SK-N-SH (cell line): ENCODE measurements at regions not wholly inside any gene's neighbourhood (a gene's known extent, or its start where the extent isn't known, plus 50 kb on each side); places are given as distances from the start of the nearest gene placed in this dataset.

Experiments
- CTCF ChIA-PET: fragments of 300-600, 350-600 bp; formaldehyde crosslinking; extraction: SDS; loops from one replicate; lab custom pipeline; 2021; lab: Yijun Ruan, JAX
- POLR2A ChIA-PET: fragments of 350-600 bp; sonication (Branson Sonifier 250); formaldehyde crosslinking; extraction: SDS; loops from one replicate; lab custom pipeline; 2020; ENCODE audit warnings: antibody characterized with exemption, inconsistent platforms; lab: Yijun Ruan, JAX
- DNase-seq: peaks from one replicate; pipeline ENCODE4 v3.0.0; 2012
- H2AFZ ChIP-seq: fragments of 200-600 bp; sonication (generic); 2 replicates; pipeline ENCODE4 v1.8.1; 2016; ENCODE audit warnings: antibody characterized with exemption, mild to moderate bottlenecking, low read depth
- H3F3A ChIP-seq: fragments of 200-600 bp; sonication (generic); replicated peaks from 2 replicates; pipeline ENCODE3; 2016; ENCODE audit warnings: antibody characterized with exemption, mild to moderate bottlenecking; ENCODE audit not compliant: insufficient read depth
- H3K27ac ChIP-seq, 2 experiments: fragments of 200-500 bp in 1 of 2; fragments of 200-600 bp in 1 of 2; sonication (Bioruptor generic) in 1 of 2; sonication (generic), shearing (Covaris generic) in 1 of 2; 2 replicates each; pipeline versions ENCODE4 v1.5.1 to v1.6.1; 2014 to 2016; ENCODE audit warnings: low read depth in 2 of 2, inconsistent platforms in 1 of 2, low read length in 1 of 2, mild to moderate bottlenecking in 1 of 2, mixed read lengths in 1 of 2
- H3K27me3 ChIP-seq: fragments of 200-600 bp; sonication (generic), shearing (Covaris generic); 2 replicates; pipeline ENCODE4 v1.6.1; 2016; ENCODE audit warnings: mixed run types; ENCODE audit not compliant: insufficient read depth
- H3K36me3 ChIP-seq, 2 experiments: fragments of 200-500 bp in 1 of 2; fragments of 200-600 bp in 1 of 2; sonication (Bioruptor generic) in 1 of 2; sonication (generic) in 1 of 2; replicated peaks in 1 of 2; 2 replicates each; pipeline versions ENCODE3 to v1.5.1; 2014 to 2016; ENCODE audit warnings: low read length in 1 of 2, mild to moderate bottlenecking in 1 of 2; ENCODE audit not compliant: insufficient read depth in 2 of 2, control insufficient read depth in 1 of 2
- H3K4me1 ChIP-seq, 2 experiments: fragments of 200-500 bp in 1 of 2; fragments of 200-600 bp in 1 of 2; sonication (Bioruptor generic) in 1 of 2; sonication (generic), shearing (Covaris generic) in 1 of 2; 2 replicates each; pipeline versions ENCODE4 v1.5.1 to v1.6.1; 2014 to 2016; ENCODE audit warnings: low read depth in 1 of 2, low read length in 1 of 2, mixed run types in 1 of 2; ENCODE audit not compliant: insufficient read depth in 2 of 2, control insufficient read depth in 1 of 2
- H3K4me2 ChIP-seq: fragments of 200-600 bp; sonication (generic), shearing (Covaris generic); 2 replicates; pipeline ENCODE4 v1.6.1; 2017; ENCODE audit warnings: mixed run types
- H3K4me3 ChIP-seq, 2 experiments: fragments of 200-500 bp in 1 of 2; fragments of 200-600 bp in 1 of 2; sonication (Bioruptor generic) in 1 of 2; sonication (generic), shearing (Covaris generic) in 1 of 2; 2 replicates each; pipeline versions ENCODE4 v1.5.1 to v1.8.1; 2014 to 2016; ENCODE audit warnings: low read depth in 2 of 2, inconsistent platforms in 1 of 2, low read length in 1 of 2, mild to moderate bottlenecking in 1 of 2, mixed read lengths in 1 of 2, moderate library complexity in 1 of 2
- H3K79me2 ChIP-seq: fragments of 200-600 bp; sonication (generic); 2 replicates; pipeline ENCODE4 v1.8.1; 2017; ENCODE audit warnings: mild to moderate bottlenecking; ENCODE audit not compliant: insufficient read depth
- H3K9ac ChIP-seq: fragments of 200-600 bp; sonication (generic); 2 replicates; pipeline ENCODE4 v1.6.1; 2017; ENCODE audit warnings: mixed run types
- H3K9me2 ChIP-seq: fragments of 200-600 bp; sonication (generic); 2 replicates; pipeline ENCODE4 v1.6.1; 2017; ENCODE audit warnings: mixed run types
- H3K9me3 ChIP-seq: fragments of 200-600 bp; sonication (generic); 2 replicates; pipeline ENCODE4 v1.6.1; 2017; ENCODE audit warnings: mixed run types, mild to moderate bottlenecking, moderate library complexity
- H4K20me1 ChIP-seq: fragments of 200-600 bp; sonication (generic); 2 replicates; pipeline ENCODE4 v1.6.1; 2017; ENCODE audit warnings: mild to moderate bottlenecking, mixed run types; ENCODE audit not compliant: insufficient read depth
- FOXM1 ChIP-seq: IDR thresholded peaks from 2 replicates; pipeline ENCODE4 v1.4.0; 2012; ENCODE audit warnings: low read depth, mild to moderate bottlenecking
- GABPA ChIP-seq: IDR thresholded peaks from 2 replicates; pipeline ENCODE4 v1.4.0; 2012; ENCODE audit warnings: low read depth, mild to moderate bottlenecking
- GATA2 ChIP-seq: sonication (generic); formaldehyde crosslinking; IDR thresholded peaks from 2 replicates; pipeline ENCODE4 v1.5.0; 2020; ENCODE audit warnings: mild to moderate bottlenecking, missing genetic modification reagents
- MEF2A ChIP-seq: IDR thresholded peaks from 2 replicates; pipeline ENCODE4 v1.4.0; 2012; ENCODE audit warnings: low read depth, borderline replicate concordance
- TAF1 ChIP-seq: IDR thresholded peaks from 2 replicates; pipeline ENCODE4 v1.6.1; 2012; ENCODE audit warnings: low read depth, mild to moderate bottlenecking, low read length, moderate library complexity, borderline replicate concordance
- USF1 ChIP-seq: IDR thresholded peaks from 2 replicates; pipeline ENCODE4 v1.4.0; 2012; ENCODE audit warnings: low read depth, borderline replicate concordance
- YY1 ChIP-seq: IDR thresholded peaks from 2 replicates; pipeline ENCODE4 v1.4.0; 2012; ENCODE audit warnings: low read depth, mild to moderate bottlenecking
- WGBS: methylation state at CpG from one replicate; pipeline ENCODE4 v1.1.6; 2017; ENCODE audit warnings: low lambda C conversion rate; 5-methylcytosine and 5-hydroxymethylcytosine counted together
- TF ChIP-seq, protein P1 (sequence below): IDR thresholded peaks from 2 replicates; pipeline ENCODE4 v1.4.0; 2012; ENCODE audit warnings: low read depth
- TF ChIP-seq, protein P2 (sequence below): fragments of 200-600 bp; sonication (generic); IDR thresholded peaks from 2 replicates; pipeline ENCODE4 v1.6.1; 2017; ENCODE audit warnings: antibody characterized with exemption, mild to moderate bottlenecking, moderate library complexity

- Histone ChIP-seq H3K9ac (no peak overlapping the region), H3K79me2 (no peaks in the 10 kb centered on the region), H3K4me1 (peaks cover 25 to 32% of the 10 kb centered on the region in 2 experiments; a peak in 3 of 4 replicates), H3F3A (no peaks in the 10 kb centered on the region), H3K27ac (no peak overlapping the region), H3K4me3 (no peak overlapping the region), H3K4me2 (no peak overlapping the region), H3K9me2 (no peaks in the 10 kb centered on the region), H3K36me3 (no peaks in the 10 kb centered on the region), H4K20me1 (no peaks in the 10 kb centered on the region), H3K9me3 (no peaks in the 10 kb centered on the region), H2AFZ (no peak overlapping the region), H3K27me3 (no peaks in the 10 kb centered on the region)
- ChIA-PET POLR2A (no interaction called here), CTCF (no interaction called here)
- WGBS: 83% methylated on average over 8 of the region's 8 CpGs
- TF ChIP-seq, protein P1, sequence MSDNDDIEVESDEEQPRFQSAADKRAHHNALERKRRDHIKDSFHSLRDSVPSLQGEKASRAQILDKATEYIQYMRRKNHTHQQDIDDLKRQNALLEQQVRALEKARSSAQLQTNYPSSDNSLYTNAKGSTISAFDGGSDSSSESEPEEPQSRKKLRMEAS: no peak
- TF ChIP-seq FOXM1: no peak
- TF ChIP-seq, protein P2, sequence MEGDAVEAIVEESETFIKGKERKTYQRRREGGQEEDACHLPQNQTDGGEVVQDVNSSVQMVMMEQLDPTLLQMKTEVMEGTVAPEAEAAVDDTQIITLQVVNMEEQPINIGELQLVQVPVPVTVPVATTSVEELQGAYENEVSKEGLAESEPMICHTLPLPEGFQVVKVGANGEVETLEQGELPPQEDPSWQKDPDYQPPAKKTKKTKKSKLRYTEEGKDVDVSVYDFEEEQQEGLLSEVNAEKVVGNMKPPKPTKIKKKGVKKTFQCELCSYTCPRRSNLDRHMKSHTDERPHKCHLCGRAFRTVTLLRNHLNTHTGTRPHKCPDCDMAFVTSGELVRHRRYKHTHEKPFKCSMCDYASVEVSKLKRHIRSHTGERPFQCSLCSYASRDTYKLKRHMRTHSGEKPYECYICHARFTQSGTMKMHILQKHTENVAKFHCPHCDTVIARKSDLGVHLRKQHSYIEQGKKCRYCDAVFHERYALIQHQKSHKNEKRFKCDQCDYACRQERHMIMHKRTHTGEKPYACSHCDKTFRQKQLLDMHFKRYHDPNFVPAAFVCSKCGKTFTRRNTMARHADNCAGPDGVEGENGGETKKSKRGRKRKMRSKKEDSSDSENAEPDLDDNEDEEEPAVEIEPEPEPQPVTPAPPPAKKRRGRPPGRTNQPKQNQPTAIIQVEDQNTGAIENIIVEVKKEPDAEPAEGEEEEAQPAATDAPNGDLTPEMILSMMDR: no peak
- no peak for DNase-seq
Measured at GRCh38 chr18:10063489-10063888, 149.7 kb downstream of the VAPA start.

- no peaks in the 10 kb centered on the region for H3K9me3 ChIP-seq
- no peak overlapping the region for H3K4me2 ChIP-seq
- no peaks in the 10 kb centered on the region for H3F3A ChIP-seq
- no peaks in the 10 kb centered on the region for H3K79me2 ChIP-seq
- no peak overlapping the region for H2AFZ ChIP-seq
- H3K9me2 ChIP-seq: no peaks in the 10 kb centered on the region
- no peak overlapping the region for H3K9ac ChIP-seq
- TF ChIP-seq, protein P2: no peak
- no peak for TF ChIP-seq YY1
- no peak for TF ChIP-seq USF1
- DNase-seq: no peak
- POLR2A ChIA-PET: no interaction called here
- H3K4me3 ChIP-seq: no peak overlapping the region
- no peaks in the 10 kb centered on the region for H4K20me1 ChIP-seq
- H3K27me3 ChIP-seq: no peaks in the 10 kb centered on the region
- CTCF ChIA-PET: no interaction called here
- no peaks in the 10 kb centered on the region for H3K36me3 ChIP-seq
- H3K27ac ChIP-seq: no peak overlapping the region
- 71% methylated on average over 3 of the region's 3 CpGs for WGBS
- H3K4me1 ChIP-seq: peaks cover 24% of the 10 kb centered on the region in 2 experiments; a peak in 3 of 4 replicates
Measured at GRCh38 chr18:10064267-10064666, 150.5 kb downstream of the VAPA start.

DNA sequence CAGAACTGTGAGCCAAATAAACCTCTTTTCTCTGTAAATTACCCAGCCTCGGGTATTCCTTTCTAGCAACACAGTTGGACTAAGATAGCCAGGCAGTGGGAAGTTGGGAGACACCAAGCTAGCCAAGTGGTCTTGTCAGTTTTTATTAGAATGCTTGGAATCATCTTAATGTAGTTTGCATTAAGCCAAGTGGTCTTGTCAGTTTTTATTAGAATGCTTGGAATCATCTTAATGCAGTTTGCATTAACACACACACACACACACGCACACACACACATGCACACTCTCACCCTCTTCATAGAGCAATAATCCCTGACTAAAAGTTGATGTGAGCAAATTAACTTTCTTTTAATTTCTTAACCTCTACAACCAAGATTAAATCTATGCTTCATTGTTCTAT lies 151.5 kb downstream of the VAPA start:
- no peaks in the 10 kb centered on the region for H3K36me3 ChIP-seq
- H3K79me2 ChIP-seq: no peaks in the 10 kb centered on the region
- no peaks in the 10 kb centered on the region for H3K9me3 ChIP-seq
- no peak overlapping the region for H3K4me2 ChIP-seq
- no peak overlapping the region for H3K27ac ChIP-seq
- WGBS: 73% methylated on average over 2 of the region's 2 CpGs
- H3K9me2 ChIP-seq: no peaks in the 10 kb centered on the region
- CTCF ChIA-PET: no interaction called here
- no peak overlapping the region for H3K9ac ChIP-seq
- H3K4me1 ChIP-seq: peaks cover 14 to 24% of the 10 kb centered on the region in 2 experiments; a peak in 3 of 4 replicates
- TF ChIP-seq TAF1: no peak
- no peak for TF ChIP-seq GABPA
- no peak for TF ChIP-seq MEF2A
- TF ChIP-seq GATA2: no peak
- H3F3A ChIP-seq: no peaks in the 10 kb centered on the region
- no peaks in the 10 kb centered on the region for H4K20me1 ChIP-seq
- POLR2A ChIA-PET: no interaction called here
- no peak overlapping the region for H2AFZ ChIP-seq
- DNase-seq: no peak
- no peaks in the 10 kb centered on the region for H3K27me3 ChIP-seq
- H3K4me3 ChIP-seq: no peak overlapping the region
